Liver (tissue), 8 donors: ENCODE measurements at regions not wholly inside any gene's neighbourhood (a gene's known extent, or its start where the extent isn't known, plus 50 kb on each side); places are given as distances from the start of the nearest gene placed in this dataset.

ENCODE experiments used
- DNase-seq: peaks from one replicate; pipeline ENCODE4 v3.0.0-alpha.2; 2017; ENCODE audit warnings: low spot score
- H3K27ac ChIP-seq, 2 donors: one replicate each; pipeline ENCODE4 v1.7.0; 2013; ENCODE audit warnings: inconsistent platforms in 2 of 2, low read length in 2 of 2, control low read depth in 1 of 2, low read depth in 1 of 2, mild to moderate bottlenecking in 1 of 2
- H3K27me3 ChIP-seq, 4 donors: one replicate each; pipeline versions ENCODE4 v1.6.1 to v1.7.0; 2013; ENCODE audit warnings: low read length in 3 of 4, inconsistent platforms in 1 of 4, mild to moderate bottlenecking in 1 of 4, moderate library complexity in 1 of 4; ENCODE audit not compliant: control insufficient read depth in 4 of 4, insufficient read depth in 4 of 4
- H3K36me3 ChIP-seq, 4 donors: one replicate each; pipeline versions ENCODE4 v1.6.1 to v1.7.0; 2013; ENCODE audit warnings: low read length in 3 of 4, mild to moderate bottlenecking in 3 of 4, low read depth in 1 of 4, moderate library complexity in 1 of 4; ENCODE audit not compliant: control insufficient read depth in 4 of 4, insufficient read depth in 3 of 4
- H3K4me1 ChIP-seq, 4 donors: one replicate each; pipeline versions ENCODE4 v1.6.1 to v1.7.0; 2013; ENCODE audit warnings: low read length in 3 of 4, mild to moderate bottlenecking in 3 of 4, moderate library complexity in 1 of 4; ENCODE audit not compliant: control insufficient read depth in 4 of 4, insufficient read depth in 4 of 4
- H3K4me3 ChIP-seq, 3 donors: one replicate each; pipeline versions ENCODE4 v1.6.1 to v1.7.0; 2013; ENCODE audit warnings: low read length in 3 of 3, control low read depth in 1 of 3, low read depth in 1 of 3, mild to moderate bottlenecking in 1 of 3
- H3K9ac ChIP-seq, 2 donors: one replicate each; pipeline ENCODE4 v1.7.0; 2013; ENCODE audit warnings: low read length in 2 of 2, mild to moderate bottlenecking in 2 of 2, moderate library complexity in 2 of 2, control low read depth in 1 of 2, low read depth in 1 of 2
- H3K9me3 ChIP-seq, 4 donors: one replicate each; pipeline versions ENCODE4 v1.6.1 to v1.7.0; 2013; ENCODE audit warnings: low read length in 3 of 4; ENCODE audit not compliant: control insufficient read depth in 4 of 4
- CTCF ChIP-seq: fragments of 150-350 bp; IDR thresholded peaks from 2 replicates; pipeline ENCODE4 v1.5.1; 2017; ENCODE audit warnings: improper control_type of control experiment, low read depth, low read length; ENCODE audit not compliant: missing input control
- EGR1 ChIP-seq, 2 donors: IDR thresholded peaks; 2 replicates each; pipeline ENCODE4 v1.6.1; 2016 to 2018; ENCODE audit warnings: antibody characterized with exemption in 2 of 2, low read depth in 2 of 2
- FOXA1 ChIP-seq: IDR thresholded peaks from 2 replicates; pipeline ENCODE4 v1.6.1; 2016; ENCODE audit warnings: antibody characterized with exemption
- FOXA2 ChIP-seq: IDR thresholded peaks from 2 replicates; pipeline ENCODE4 v1.6.1; 2016; ENCODE audit warnings: antibody characterized with exemption
- HNF4A ChIP-seq, 2 donors: conservative IDR thresholded peaks; 2 replicates each; pipeline ENCODE4 v1.6.1; 2016; ENCODE audit warnings: antibody characterized with exemption in 2 of 2, mild to moderate bottlenecking in 2 of 2
- JUND ChIP-seq, 2 donors: IDR thresholded peaks; 2 replicates each; pipeline ENCODE4 v1.6.1; 2016; ENCODE audit warnings: antibody characterized with exemption in 2 of 2
- MAX ChIP-seq: IDR thresholded peaks from 2 replicates; pipeline ENCODE4 v1.6.1; 2016; ENCODE audit warnings: antibody characterized with exemption
- NR2F2 ChIP-seq: IDR thresholded peaks from 2 replicates; pipeline ENCODE4 v1.6.1; 2016; ENCODE audit warnings: antibody characterized with exemption
- REST ChIP-seq: IDR thresholded peaks from 2 replicates; pipeline ENCODE4 v1.6.1; 2016; ENCODE audit warnings: antibody characterized with exemption, mild to moderate bottlenecking
- RXRA ChIP-seq, 2 donors: IDR thresholded peaks; 2 replicates each; pipeline ENCODE4 v1.6.1; 2017 to 2018; ENCODE audit warnings: antibody characterized with exemption in 2 of 2, mild to moderate bottlenecking in 1 of 2
- TAF1 ChIP-seq: conservative IDR thresholded peaks from 2 replicates; pipeline ENCODE4 v1.6.1; 2016; ENCODE audit warnings: antibody characterized with exemption, mild to moderate bottlenecking
- ZBTB33 ChIP-seq: IDR thresholded peaks from 2 replicates; pipeline ENCODE4 v1.6.1; 2016; ENCODE audit warnings: antibody characterized with exemption
- WGBS: extraction: QIAGEN DNeasy Blood & Tissue Kit; methylation state at CpG from one replicate; pipeline ENCODE4 v1.1.7; 2013; 5-methylcytosine and 5-hydroxymethylcytosine counted together
- donor health status: healthy.
- donor health status: healthy.
- donor health status: healthy.
- donor health status: healthy.
- donor health status: healthy.

- H3K27ac ChIP-seq = no peak overlapping the region
- no peak overlapping the region for H3K9ac ChIP-seq
- no peaks in the 10 kb centered on the region for H3K27me3 ChIP-seq
- no peak overlapping the region for H3K4me3 ChIP-seq
- no peak for TF ChIP-seq NR2F2
- TF ChIP-seq EGR1 (IDR thresholded peaks at IDR 0.05; ENCODE audit: low read depth in 2 of 2) = no peak
- TF ChIP-seq FOXA2 = no peak
- no peak for TF ChIP-seq ZBTB33
- no peak for TF ChIP-seq RXRA (IDR thresholded peaks at IDR 0.05)
- TF ChIP-seq TAF1 = no peak
- TF ChIP-seq FOXA1 = no peak
- no peak for TF ChIP-seq CTCF
- no peak for TF ChIP-seq REST
- TF ChIP-seq HNF4A (conservative IDR thresholded peaks at IDR 0.05) = no peak
- TF ChIP-seq MAX = no peak
- H3K9me3 ChIP-seq = no peaks in the 10 kb centered on the region
- 82% methylated on average over 8 of the region's 8 CpGs for WGBS
- H3K4me1 ChIP-seq = no peaks in the 10 kb centered on the region
- DNase-seq = no peak
- H3K36me3 ChIP-seq = no peaks in the 10 kb centered on the region
Observed at GRCh38 chr3:139260793-139261736, 82.8 kb upstream of the MRPS22 start.

GRCh38 chr3:139261754-139262586, 81.8 kb upstream of the MRPS22 start:
- no peaks in the 10 kb centered on the region for H3K27me3 ChIP-seq
- no peaks in the 10 kb centered on the region for H3K36me3 ChIP-seq
- H3K9ac ChIP-seq = no peak overlapping the region
- H3K27ac ChIP-seq = no peak overlapping the region
- H3K9me3 ChIP-seq = no peaks in the 10 kb centered on the region
- H3K4me1 ChIP-seq = peaks cover 2 to 7% (median 6%) of the 10 kb centered on the region in 4 donors
- no peak overlapping the region for H3K4me3 ChIP-seq
- 94% methylated on average over 7 of the region's 7 CpGs for WGBS
- TF ChIP-seq NR2F2 (no peak), JUND (IDR thresholded peaks at IDR 0.05) (no peak), EGR1 (IDR thresholded peaks at IDR 0.05; ENCODE audit: low read depth in 2 of 2) (no peak), FOXA1 (no peak)
- no peak for DNase-seq
